Activated naive CD8-positive, alpha-beta T cell treated with anti-CD3 and anti-CD28 coated beads for 36 hours (primary cell): ENCODE measurements at regions not wholly inside any gene's neighbourhood (a gene's known extent, or its start where the extent isn't known, plus 50 kb on each side); places are given as distances from the start of the nearest gene placed in this dataset.

ENCODE experiments used
- DNase-seq: peaks from one replicate; pipeline ENCODE4 v3.0.0; 2021
- H3K27ac Mint-ChIP-seq: one replicate; pipeline ENCODE4 v1.8.0; 2022; ENCODE audit warnings: mild to moderate bottlenecking, moderate library complexity, mixed read lengths
- H3K27me3 Mint-ChIP-seq: one replicate; pipeline ENCODE4 v1.8.0; 2022; ENCODE audit warnings: mild to moderate bottlenecking, mixed read lengths
- H3K36me3 Mint-ChIP-seq: one replicate; pipeline ENCODE4 v1.8.0; 2021; ENCODE audit warnings: mild to moderate bottlenecking, mixed read lengths
- H3K4me1 Mint-ChIP-seq: one replicate; pipeline ENCODE4 v1.8.0; 2021; ENCODE audit warnings: mixed read lengths
- H3K4me3 Mint-ChIP-seq: one replicate; pipeline ENCODE4 v1.8.0; 2022; ENCODE audit warnings: mild to moderate bottlenecking, moderate library complexity, mixed read lengths
- H3K9me3 Mint-ChIP-seq: one replicate; pipeline ENCODE4 v1.8.0; 2022; ENCODE audit warnings: mixed read lengths

DNA sequence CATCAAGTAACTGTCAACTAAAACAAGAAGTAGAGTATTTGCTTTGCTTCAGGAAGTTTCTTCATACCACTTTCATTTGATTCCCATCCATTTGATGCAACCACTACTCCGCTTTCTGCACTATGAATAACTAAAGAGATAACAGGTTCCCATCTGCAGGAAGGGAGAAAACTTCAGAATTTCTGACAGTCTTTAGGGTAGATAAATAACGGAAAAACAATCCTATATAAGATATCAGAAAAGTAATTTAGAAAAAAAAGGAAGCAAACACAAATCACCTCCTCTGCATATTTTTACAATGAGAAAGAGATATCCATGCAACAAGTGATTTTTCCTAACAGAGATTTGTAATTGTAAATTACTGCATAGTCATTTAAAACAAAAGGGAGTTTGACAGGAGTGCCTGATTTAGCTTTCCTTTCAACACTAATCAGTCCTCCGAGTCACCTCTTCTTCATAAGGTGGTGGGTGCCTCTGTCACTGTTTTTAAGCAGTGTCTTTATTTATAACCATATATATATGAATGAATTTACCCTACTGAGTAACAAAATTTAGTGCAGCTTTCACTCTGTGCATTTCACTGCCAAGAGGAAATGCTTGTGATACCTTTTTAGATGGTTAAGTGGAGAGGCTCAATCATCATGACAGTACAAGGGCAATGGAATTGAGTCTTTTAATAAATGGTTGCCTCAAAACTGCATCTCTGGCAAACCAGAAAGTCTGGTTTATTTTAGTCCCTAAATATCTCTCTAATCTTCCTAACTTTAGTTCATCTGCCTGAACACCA lies 1920.4 kb downstream of the MRPL39 start:
- H3K36me3 Mint-ChIP-seq = no peaks in the 10 kb centered on the region
- H3K27me3 Mint-ChIP-seq = peaks cover 10% of the 10 kb centered on the region
- DNase-seq = no peak
- no peaks in the 10 kb centered on the region for H3K4me1 Mint-ChIP-seq
- H3K9me3 Mint-ChIP-seq = no peaks in the 10 kb centered on the region
- no peak overlapping the region for H3K27ac Mint-ChIP-seq
- no peak overlapping the region for H3K4me3 Mint-ChIP-seq

DNA sequence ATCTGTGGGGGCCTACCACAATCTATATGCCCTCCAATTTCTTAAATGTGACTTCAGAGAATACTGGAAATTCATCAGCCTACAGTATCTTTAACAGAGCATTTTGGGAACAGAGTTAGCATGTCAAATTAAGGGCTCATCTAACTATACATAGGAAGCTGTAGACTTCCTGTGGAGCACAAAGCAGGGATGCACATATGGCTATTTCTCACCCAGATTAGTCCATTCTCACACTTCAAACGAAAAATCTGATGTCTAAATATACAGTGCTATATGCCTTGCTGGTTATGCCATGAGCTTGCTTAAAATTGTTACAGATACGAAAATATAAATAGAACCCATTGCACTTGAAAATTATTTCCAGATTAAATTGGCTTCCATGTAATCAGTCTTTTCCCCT lies 1922.8 kb downstream of the MRPL39 start:
- Mint-ChIP-seq H3K9me3 (no peaks in the 10 kb centered on the region), H3K27me3 (peaks cover 13% of the 10 kb centered on the region), H3K27ac (no peak overlapping the region)

DNA sequence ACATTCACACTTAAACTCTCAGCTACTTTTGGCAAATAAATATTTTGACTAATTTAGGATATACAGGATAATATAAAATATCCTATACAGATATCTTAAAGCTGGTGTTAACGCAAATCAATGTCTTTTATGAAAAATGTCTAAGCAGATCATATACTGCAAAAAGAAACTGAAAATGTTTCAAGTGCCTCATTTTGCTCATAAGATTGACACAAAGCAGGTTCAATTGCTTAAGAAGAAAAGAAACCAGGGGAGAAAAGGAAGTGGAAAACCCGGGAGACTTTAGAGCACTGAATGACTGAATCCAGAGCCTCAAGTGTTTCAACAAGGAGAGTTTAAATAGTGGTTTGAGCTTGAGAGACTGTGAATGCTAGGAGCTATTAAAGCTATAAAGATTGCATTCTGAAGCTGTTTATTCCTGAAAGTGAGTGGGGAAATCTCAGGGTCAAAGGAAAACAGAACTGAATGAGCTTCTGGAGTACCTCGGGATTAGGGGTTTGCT lies 1943.0 kb downstream of the MRPL39 start:
- no peak overlapping the region for H3K27ac Mint-ChIP-seq
- no peaks in the 10 kb centered on the region for H3K9me3 Mint-ChIP-seq
- no peak for DNase-seq
- H3K36me3 Mint-ChIP-seq = no peaks in the 10 kb centered on the region
- no peaks in the 10 kb centered on the region for H3K4me1 Mint-ChIP-seq
- no peak overlapping the region for H3K4me3 Mint-ChIP-seq
- peaks cover 5% of the 10 kb centered on the region for H3K27me3 Mint-ChIP-seq

More for the DNA sequence above, 1922.8 kb downstream of the MRPL39 start:
- H3K4me3 Mint-ChIP-seq = no peak overlapping the region
- H3K4me1 Mint-ChIP-seq = no peaks in the 10 kb centered on the region
- DNase-seq = no peak
- no peaks in the 10 kb centered on the region for H3K36me3 Mint-ChIP-seq

DNA sequence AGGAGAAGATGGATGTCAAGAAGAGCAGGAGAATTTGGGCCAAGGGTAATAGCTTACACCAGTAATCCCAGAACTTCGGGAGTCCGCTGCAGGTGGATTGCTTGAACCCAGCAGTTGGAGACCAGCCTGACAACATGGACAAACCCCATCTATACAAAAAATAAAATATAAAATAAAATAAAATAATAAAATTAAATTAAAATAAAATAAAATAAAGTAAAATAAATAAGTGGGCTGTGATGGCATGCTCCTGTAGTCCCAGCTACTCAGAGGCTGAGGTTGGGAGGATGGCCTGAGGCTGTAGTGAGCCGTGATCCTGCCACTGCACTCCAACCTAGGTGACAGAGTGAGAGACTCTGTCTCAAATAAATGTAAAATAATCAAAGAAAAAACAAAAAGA lies 1946.7 kb downstream of the MRPL39 start:
- H3K9me3 Mint-ChIP-seq = no peaks in the 10 kb centered on the region
- H3K36me3 Mint-ChIP-seq = no peaks in the 10 kb centered on the region
- peaks cover 5% of the 10 kb centered on the region for H3K27me3 Mint-ChIP-seq
- no peak overlapping the region for H3K27ac Mint-ChIP-seq
- H3K4me1 Mint-ChIP-seq = no peaks in the 10 kb centered on the region
- no peak for DNase-seq
- no peak overlapping the region for H3K4me3 Mint-ChIP-seq

DNA sequence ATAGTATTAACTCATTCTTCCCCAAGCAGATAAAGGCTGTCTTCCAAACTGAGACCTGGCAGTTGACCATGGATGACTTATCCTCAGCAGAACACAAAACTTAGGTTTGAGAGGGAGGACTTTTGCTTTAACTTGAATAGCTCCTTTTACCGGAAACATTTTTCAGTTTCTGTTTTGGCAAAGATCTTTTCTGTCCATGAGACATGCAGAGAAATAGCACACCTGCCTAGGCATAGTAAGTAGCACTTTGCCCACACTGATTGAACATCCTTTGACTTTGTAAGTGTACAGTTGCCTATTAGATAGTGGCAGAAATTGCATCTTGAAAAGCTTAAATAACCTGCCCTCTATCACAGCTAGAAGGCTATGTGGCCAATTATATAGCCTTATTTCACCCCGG lies 1962.5 kb downstream of the MRPL39 start:
- H3K4me3 Mint-ChIP-seq = no peak overlapping the region

DNA sequence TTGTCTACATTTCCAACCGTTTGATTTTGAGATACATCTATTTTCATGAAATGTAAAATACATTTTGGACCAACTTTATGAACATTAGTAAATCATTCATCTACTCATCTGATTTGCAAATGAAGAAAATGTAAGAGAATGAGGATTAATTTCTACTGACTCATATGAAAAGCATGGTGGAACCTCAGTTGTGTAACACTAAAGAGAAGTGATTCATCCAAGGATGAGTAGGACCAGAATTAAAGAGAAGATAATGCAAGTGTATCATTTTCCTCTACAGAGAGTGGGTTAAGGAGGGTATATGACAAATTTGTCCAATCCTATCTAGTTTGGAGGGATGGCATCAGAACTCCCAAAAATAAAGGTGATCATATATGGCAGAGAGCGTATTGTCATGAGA lies 1967.6 kb downstream of the MRPL39 start:
- no peaks in the 10 kb centered on the region for H3K9me3 Mint-ChIP-seq
- no peak overlapping the region for H3K27ac Mint-ChIP-seq
- H3K4me3 Mint-ChIP-seq = no peak overlapping the region
- no peaks in the 10 kb centered on the region for H3K36me3 Mint-ChIP-seq
- no peak for DNase-seq
- H3K4me1 Mint-ChIP-seq = no peaks in the 10 kb centered on the region
- no peaks in the 10 kb centered on the region for H3K27me3 Mint-ChIP-seq

More for the DNA sequence above, 1962.5 kb downstream of the MRPL39 start:
- Mint-ChIP-seq H3K4me1 (no peaks in the 10 kb centered on the region), H3K27ac (no peak overlapping the region), H3K36me3 (no peaks in the 10 kb centered on the region), H3K9me3 (no peaks in the 10 kb centered on the region), H3K27me3 (peaks cover 6% of the 10 kb centered on the region)
- DNase-seq = no peak

DNA sequence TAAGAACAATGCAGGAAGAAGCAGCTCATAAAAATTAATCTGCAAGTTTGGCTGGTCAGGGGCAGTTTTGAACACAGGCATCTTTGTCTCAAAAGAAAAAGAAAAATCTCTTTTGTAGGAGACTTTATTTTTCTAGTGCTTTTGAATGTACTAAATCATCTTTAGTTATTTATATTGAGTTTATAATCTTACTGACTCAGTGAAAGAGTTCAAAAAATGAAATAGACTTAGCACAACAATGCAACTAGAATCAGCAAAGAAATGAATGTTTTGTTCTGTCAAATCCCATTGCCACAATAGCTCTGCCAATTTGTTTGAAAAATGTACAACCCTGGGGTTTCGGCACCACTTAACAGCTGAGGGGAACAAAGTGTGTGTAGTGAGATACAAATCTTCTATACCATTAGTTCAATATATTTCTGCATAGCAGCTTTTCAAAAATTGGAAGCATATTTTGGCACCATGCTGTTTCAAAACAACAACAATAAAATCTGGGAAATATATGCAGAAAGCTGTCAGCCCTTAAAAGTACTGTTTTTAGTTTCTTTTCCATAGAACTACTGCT lies 1969.1 kb downstream of the MRPL39 start:
- H3K4me1 Mint-ChIP-seq = no peaks in the 10 kb centered on the region
- no peaks in the 10 kb centered on the region for H3K9me3 Mint-ChIP-seq
- no peaks in the 10 kb centered on the region for H3K27me3 Mint-ChIP-seq
- no peak overlapping the region for H3K4me3 Mint-ChIP-seq
- no peak overlapping the region for H3K27ac Mint-ChIP-seq
- H3K36me3 Mint-ChIP-seq = no peaks in the 10 kb centered on the region
- no peak for DNase-seq

DNA sequence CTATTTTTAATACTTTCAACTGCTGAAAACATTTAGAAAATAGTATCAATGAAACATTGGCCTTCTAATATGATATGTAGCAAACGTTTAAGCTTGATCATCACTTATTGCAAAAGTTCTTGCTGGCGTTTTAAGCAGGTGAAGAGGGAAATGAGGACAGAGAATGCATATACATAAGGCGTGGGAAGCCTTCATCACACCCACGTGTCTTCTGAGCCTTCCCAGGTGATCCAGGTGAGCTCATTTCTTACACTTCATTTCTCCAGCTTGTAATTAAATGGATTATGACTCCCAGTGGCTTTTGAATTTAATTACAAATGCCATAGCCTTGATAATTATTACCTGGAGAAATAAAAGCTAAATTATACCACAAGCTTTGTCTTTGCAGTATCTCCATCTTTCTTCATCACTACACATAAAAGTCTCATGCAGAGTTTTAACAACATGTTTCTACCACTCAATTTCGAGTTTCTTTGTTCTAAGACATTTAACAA lies 1973.8 kb downstream of the MRPL39 start:
- Mint-ChIP-seq H3K9me3 (no peaks in the 10 kb centered on the region), H3K27me3 (no peaks in the 10 kb centered on the region), H3K36me3 (no peaks in the 10 kb centered on the region), H3K4me3 (no peak overlapping the region), H3K27ac (no peak overlapping the region), H3K4me1 (no peaks in the 10 kb centered on the region)
- DNase-seq = no peak

DNA sequence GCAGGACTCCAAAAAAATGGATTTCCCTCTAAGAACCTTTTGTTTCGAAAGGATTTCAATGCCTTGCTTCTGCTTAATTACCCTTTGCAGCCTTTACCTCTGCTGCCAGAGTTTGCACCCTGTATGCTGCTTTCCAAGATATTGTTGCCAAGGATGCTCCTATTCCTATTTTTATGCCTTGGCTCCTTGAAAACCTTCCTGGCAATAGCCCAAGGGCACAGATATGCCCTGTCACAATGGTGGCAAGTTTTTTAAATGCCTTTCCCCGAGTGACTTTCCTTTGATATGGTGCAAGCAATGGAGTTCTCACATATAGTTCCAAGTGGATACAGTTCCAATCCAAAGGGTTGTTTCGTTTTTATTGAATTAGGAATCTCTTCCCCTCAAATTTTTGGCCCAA lies 1983.0 kb downstream of the MRPL39 start:
- no peak overlapping the region for H3K4me3 Mint-ChIP-seq
- no peaks in the 10 kb centered on the region for H3K4me1 Mint-ChIP-seq
- no peaks in the 10 kb centered on the region for H3K27me3 Mint-ChIP-seq
- H3K9me3 Mint-ChIP-seq = no peaks in the 10 kb centered on the region
- DNase-seq = no peak
- no peak overlapping the region for H3K27ac Mint-ChIP-seq
- no peaks in the 10 kb centered on the region for H3K36me3 Mint-ChIP-seq

DNA sequence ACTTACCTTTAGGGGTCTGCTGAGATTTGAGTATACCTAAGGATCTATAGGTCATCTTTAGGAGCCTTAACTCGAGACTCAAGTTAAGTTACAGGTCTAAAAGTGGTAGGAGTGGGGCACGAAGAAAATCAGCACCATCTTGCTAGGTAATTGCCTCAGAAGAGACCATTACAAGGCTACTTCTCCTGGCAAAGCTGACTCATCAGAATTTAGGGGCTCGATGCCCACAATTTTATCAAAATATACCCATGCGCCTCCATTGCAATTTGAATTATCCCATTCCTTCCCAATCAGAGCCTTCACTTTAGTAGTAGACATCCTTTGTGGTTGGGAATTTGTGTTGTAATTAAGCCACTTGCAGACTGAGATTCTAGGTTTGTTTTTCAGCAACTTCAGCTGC lies 1994.3 kb downstream of the MRPL39 start:
- H3K36me3 Mint-ChIP-seq = no peaks in the 10 kb centered on the region
- H3K9me3 Mint-ChIP-seq = no peaks in the 10 kb centered on the region
- no peak for DNase-seq
- H3K27me3 Mint-ChIP-seq = no peaks in the 10 kb centered on the region
- H3K4me1 Mint-ChIP-seq = no peaks in the 10 kb centered on the region
- no peak overlapping the region for H3K27ac Mint-ChIP-seq
- H3K4me3 Mint-ChIP-seq = no peak overlapping the region

DNA sequence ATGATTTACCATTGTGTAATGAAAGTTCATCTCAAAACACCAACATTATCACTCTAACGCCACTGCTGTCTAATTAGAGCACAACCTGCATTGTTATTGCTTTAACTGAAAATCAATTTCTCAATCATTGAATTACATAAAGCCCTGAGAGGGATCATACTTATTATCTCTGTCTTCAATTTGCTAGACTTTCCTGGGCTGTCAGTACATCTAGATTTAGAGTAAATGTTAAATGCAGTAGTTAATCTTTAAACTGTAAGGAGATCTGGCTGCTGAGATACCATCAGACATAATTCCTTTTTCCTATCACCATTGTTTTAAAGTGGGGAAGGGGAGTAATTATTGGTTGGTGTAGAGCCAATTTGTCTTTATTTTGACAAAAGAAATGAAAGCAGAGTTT lies 1995.1 kb downstream of the MRPL39 start:
- no peak overlapping the region for H3K4me3 Mint-ChIP-seq
- no peaks in the 10 kb centered on the region for H3K9me3 Mint-ChIP-seq
- H3K4me1 Mint-ChIP-seq = no peaks in the 10 kb centered on the region
- no peaks in the 10 kb centered on the region for H3K36me3 Mint-ChIP-seq
- no peak overlapping the region for H3K27ac Mint-ChIP-seq
- H3K27me3 Mint-ChIP-seq = no peaks in the 10 kb centered on the region
- DNase-seq = no peak

DNA sequence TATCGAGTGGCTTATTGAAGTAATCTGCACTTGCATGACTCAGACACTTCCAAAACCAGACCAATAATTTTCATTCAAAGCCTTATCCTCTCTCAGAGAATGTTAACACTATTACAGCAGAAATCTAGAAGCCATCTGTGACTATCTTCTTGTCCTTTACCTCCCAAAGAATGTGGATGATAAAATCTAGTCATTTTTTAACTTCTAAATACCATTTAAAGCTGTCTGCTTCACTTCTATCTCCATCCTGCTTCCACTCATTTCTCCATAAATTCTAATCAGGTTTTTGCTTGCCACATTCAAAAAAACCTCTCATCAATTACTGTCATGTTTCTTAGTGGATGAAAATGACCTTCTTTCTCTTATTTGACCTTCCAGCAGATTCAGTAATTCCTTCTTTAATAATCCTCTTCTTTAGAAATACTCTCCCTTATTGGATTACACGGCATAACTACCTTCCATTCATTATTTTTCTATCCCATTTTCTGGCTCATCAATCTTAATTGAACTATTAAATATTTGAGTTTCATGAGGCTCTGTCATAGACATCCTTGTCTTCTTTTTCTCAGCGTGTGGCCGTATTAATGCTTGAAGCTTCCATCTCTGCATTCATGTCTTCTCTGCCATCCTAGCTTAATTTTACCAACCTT lies 1999.4 kb downstream of the MRPL39 start:
- Mint-ChIP-seq H3K27me3 (peaks cover 7% of the 10 kb centered on the region), H3K4me1 (no peaks in the 10 kb centered on the region), H3K9me3 (no peaks in the 10 kb centered on the region), H3K36me3 (no peaks in the 10 kb centered on the region), H3K4me3 (no peak overlapping the region), H3K27ac (no peak overlapping the region)
- no peak for DNase-seq

DNA sequence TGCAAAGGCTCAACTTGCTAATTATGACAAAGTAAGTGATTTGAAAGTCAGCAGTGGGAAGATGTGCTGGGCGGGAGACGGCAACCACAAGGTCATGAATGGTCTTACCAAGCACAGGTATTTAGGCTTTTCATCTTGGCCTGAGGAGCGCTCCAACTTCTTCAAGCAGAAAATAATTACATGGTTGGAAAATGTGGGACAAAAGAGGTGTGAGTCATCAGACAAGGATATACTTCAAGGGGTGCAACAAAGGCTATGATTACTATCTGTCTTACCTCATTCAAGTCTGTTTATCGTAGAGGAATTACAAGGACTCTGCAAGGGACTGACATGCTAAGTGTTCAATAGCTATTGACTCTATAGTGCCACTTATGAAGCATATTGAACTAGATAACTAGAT lies 2005.7 kb downstream of the MRPL39 start:
- H3K27ac Mint-ChIP-seq = no peak overlapping the region
- H3K4me3 Mint-ChIP-seq = no peak overlapping the region
- DNase-seq = no peak
- H3K27me3 Mint-ChIP-seq = peaks cover 7% of the 10 kb centered on the region
- no peaks in the 10 kb centered on the region for H3K36me3 Mint-ChIP-seq
- no peaks in the 10 kb centered on the region for H3K4me1 Mint-ChIP-seq
- no peaks in the 10 kb centered on the region for H3K9me3 Mint-ChIP-seq

DNA sequence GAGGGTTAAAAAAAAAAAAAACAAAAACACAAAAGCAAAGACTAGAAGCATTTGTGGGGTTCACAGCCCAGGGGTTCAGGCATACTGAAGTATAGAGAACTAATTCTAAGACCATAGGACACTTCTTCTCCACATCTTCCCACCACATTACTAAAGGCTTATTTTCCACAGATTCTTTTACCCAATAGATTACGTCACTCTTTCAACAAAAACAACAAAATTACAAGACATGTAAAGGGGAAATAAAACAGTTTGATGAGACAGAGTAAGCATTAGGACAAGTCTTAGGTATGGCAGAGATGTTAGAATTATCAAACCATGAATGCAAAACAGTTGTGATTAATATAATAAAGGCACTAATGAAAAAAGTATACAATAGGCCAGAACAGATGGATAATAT lies 2013.7 kb downstream of the MRPL39 start:
- DNase-seq = no peak
- H3K4me3 Mint-ChIP-seq = no peak overlapping the region
- H3K36me3 Mint-ChIP-seq = no peaks in the 10 kb centered on the region
- no peak overlapping the region for H3K27ac Mint-ChIP-seq
- no peaks in the 10 kb centered on the region for H3K4me1 Mint-ChIP-seq
- H3K9me3 Mint-ChIP-seq = no peaks in the 10 kb centered on the region
- H3K27me3 Mint-ChIP-seq = peaks cover 4% of the 10 kb centered on the region

DNA sequence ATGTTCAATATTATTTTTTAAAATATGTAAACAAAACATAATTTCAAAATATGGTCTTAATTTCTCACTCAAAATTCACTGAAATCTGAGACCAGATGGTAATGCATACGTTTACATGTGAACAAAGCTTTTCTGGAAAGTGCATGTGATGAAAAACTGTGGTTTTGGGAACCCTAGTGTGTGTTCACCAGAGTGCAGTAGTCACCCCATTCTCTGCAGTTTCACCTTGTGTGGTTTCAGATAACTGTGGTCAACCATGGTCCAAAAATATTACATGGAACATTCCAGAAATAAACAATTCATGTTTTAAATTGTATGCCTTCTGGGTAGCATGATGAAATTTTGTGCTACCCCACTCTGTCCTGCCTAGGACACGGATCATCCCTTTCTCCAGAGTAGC lies 2021.9 kb downstream of the MRPL39 start:
- no peaks in the 10 kb centered on the region for H3K36me3 Mint-ChIP-seq
- H3K4me3 Mint-ChIP-seq = no peak overlapping the region
- no peaks in the 10 kb centered on the region for H3K4me1 Mint-ChIP-seq
- H3K27ac Mint-ChIP-seq = no peak overlapping the region
- no peak for DNase-seq
- no peaks in the 10 kb centered on the region for H3K27me3 Mint-ChIP-seq
- H3K9me3 Mint-ChIP-seq = no peaks in the 10 kb centered on the region
